Esophagus squamous epithelium (tissue), 4 donors: ENCODE measurements at regions not wholly inside any gene's neighbourhood (a gene's known extent, or its start where the extent isn't known, plus 50 kb on each side); places are given as distances from the start of the nearest gene placed in this dataset.
"Not testable (repeated sequence)": the region's sequence is repeated elsewhere in the genome, so short reads cannot be mapped to it uniquely, and the experiment has no call there.

Source experiments
- CTCF ChIP-seq, 6 experiments: fragments of 450-650 bp in 4 of 6; fragments of 200-600 bp in 2 of 6; sonication (generic) in 2 of 6; IDR thresholded peaks; one replicate each; pipeline ENCODE4 v1.5.1; 2016 to 2019; ENCODE audit warnings: antibody characterized with exemption in 6 of 6, mild to moderate bottlenecking in 4 of 6, moderate library complexity in 4 of 6
- POLR2A ChIP-seq, 4 donors: fragments of 450-650 bp; IDR thresholded peaks; one replicate each; pipeline ENCODE4 v1.6.1; 2017; ENCODE audit warnings: antibody characterized with exemption in 4 of 4, mild to moderate bottlenecking in 4 of 4, moderate library complexity in 3 of 4

GRCh38 chrX:46186811-46187106, 358.5 kb downstream of the ZNF674 start:
- not testable (repeated sequence) for TF ChIP-seq CTCF, POLR2A (IDR thresholded peaks at IDR 0.05)
